Loucy (cell line): ENCODE measurements at regions not wholly inside any gene's neighbourhood (a gene's known extent, or its start where the extent isn't known, plus 50 kb on each side); places are given as distances from the start of the nearest gene placed in this dataset.

ENCODE experiments used
- CTCF ChIP-seq: fragments of 200-600 bp; sonication (generic); conservative IDR thresholded peaks from 2 replicates; pipeline ENCODE4 v1.5.1; 2014; ENCODE audit warnings: mild to moderate bottlenecking, antibody characterized with exemption, low read length
- EZH2phosphoT487 ChIP-seq: fragments of 200-600 bp; IDR thresholded peaks from 2 replicates; pipeline ENCODE4 v1.6.1; 2018; ENCODE audit warnings: antibody characterized with exemption, mild to moderate bottlenecking, moderate library complexity, borderline replicate concordance

GRCh38 chr2:236956031-236956618, 129.6 kb upstream of the COPS8 start:
- TF ChIP-seq CTCF (no peak), EZH2phosphoT487 (no peak)
